CMK (cell line): ENCODE measurements at regions not wholly inside any gene's neighbourhood (a gene's known extent, or its start where the extent isn't known, plus 50 kb on each side); places are given as distances from the start of the nearest gene placed in this dataset.

Experiments used
- DNase-seq: peaks from one replicate; pipeline ENCODE4 v3.0.0-alpha.2; 2010; ENCODE audit warnings: low read depth

- DNase-seq: no peak
Measured at GRCh38 chr6:169963581-169964297, 212.3 kb downstream of the ERMARD start.

- DNase-seq: no peak
Measured at GRCh38 chr6:169962604-169963469, 211.4 kb downstream of the ERMARD start.

- no peak for DNase-seq
Measured at GRCh38 chr6:169961772-169962561, 210.5 kb downstream of the ERMARD start.

DNA sequence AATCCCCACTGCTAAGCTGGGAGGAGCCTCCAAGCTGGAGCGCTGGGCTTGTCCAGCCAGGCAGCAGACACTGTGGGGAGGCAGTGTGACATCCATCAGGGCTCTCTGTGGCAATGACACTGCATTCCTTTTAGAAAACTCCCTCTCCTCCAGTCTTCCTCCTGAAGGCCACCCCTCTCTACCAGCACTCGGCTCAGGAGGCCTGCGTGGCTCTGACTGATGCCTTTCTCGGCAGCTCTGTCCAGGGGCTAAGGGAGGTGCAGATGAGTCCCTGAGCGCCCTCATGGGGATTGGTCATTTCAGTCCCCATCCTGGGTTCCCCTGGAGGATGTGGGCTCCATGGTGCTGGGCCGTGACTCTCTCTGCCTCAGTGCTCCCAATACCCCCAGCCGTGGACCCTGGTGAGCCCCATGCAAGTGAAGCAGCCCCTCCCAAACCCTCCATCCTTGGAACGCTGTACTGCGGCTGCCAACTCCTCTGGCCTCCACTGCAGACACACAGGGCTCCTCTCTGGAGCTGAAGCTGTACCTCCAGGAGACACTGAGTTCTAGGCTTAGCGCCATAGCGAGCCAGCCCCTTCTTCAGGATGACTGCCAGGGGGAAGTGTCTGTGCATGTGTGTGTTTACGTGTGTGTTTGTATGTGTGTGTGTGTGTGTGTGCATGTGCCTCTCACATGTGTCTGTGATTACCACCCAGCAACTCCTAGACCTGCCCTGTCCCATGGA lies 209.6 kb downstream of the ERMARD start:
- DNase-seq: no peak

GRCh38 chr6:169960521-169960885 lies 209.1 kb downstream of the ERMARD start:
- DNase-seq: no peak

GRCh38 chr6:169960003-169960344 lies 208.6 kb downstream of the ERMARD start:
- DNase-seq: no peak

- no peak for DNase-seq
Measured at GRCh38 chr6:169959136-169960002, 207.9 kb downstream of the ERMARD start.

- no peak for DNase-seq
Measured at GRCh38 chr6:169958510-169958909, 207.1 kb downstream of the ERMARD start.

- no peak for DNase-seq
Measured at GRCh38 chr6:169957351-169957963, 206.0 kb downstream of the ERMARD start.

DNA sequence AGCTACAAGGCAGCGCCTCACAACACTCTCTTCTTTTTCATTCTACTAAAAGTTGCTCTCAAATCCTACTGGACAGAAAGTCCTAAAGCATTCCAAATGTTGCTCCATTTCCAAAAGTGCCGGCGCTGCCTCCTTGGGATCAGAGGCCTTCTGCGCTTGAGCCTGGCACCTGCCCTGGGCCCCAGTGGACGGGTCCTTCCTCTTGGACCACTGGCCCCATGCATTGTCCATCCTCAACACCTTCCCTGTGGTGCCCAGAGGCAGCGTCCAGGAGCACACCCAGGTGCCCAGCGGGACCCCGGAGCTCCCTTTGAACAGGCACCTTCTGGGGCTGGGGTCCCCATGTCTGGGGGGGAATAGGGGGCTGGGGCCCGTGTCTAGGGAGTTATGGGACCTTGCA lies 205.2 kb downstream of the ERMARD start:
- no peak for DNase-seq

DNA sequence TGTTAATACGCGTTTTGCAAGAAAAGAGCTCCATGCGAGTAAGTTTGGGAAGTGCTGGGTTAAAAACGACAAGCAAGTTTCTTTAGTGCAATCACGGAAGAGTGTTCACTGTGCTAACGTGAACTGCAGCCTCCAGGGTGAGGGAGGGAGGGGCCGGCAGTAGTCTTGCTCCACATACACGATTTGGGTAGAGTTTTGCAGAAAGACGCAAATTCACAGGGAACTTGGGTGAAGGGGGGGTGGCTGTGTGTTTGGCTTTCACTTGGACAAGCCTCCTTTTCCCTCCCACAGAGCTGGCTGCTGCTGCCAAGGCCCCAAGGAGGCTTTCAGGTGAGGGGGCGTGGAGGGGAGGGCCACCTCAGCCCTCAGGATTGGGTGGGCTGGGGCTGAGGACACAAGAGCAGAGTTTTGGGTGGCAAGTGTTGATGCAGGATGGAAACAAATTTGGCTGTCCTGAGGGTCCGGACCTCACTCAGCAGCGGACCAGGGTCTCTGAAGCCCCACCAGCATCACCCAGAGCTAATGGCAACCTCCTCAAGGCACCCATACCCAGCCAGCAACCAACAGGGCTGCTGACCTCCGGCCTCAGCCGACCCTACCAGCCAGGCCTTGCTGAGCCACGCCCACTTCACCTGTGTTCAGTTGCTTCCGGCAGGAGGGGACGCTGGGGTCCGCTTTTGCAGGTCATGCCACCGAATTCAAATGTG lies 204.5 kb downstream of the ERMARD start:
- no peak for DNase-seq

- no peak for DNase-seq
Measured at GRCh38 chr6:169954977-169955376, 203.6 kb downstream of the ERMARD start.

GRCh38 chr6:169953686-169954085 lies 202.3 kb downstream of the ERMARD start:
- DNase-seq: no peak

DNA sequence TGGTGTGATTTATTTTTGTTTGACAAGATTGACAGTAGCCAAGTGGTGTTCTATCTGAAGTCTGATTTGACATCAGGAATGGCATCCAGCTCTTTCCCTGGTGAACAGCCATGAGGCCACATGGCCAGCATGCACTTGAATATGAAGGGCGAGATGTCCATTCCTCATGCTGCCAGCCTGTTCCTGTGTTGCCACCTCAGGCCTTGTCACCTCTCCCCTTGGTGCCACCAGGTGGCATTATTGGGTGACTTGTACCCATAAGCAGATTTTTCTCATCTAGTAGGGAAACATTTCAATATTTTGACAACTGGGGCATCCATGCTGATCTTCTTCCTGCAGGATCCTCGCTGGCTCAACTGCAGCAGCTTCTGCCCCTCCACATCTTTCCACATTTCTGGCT lies 199.1 kb downstream of the ERMARD start:
- no peak for DNase-seq

DNA sequence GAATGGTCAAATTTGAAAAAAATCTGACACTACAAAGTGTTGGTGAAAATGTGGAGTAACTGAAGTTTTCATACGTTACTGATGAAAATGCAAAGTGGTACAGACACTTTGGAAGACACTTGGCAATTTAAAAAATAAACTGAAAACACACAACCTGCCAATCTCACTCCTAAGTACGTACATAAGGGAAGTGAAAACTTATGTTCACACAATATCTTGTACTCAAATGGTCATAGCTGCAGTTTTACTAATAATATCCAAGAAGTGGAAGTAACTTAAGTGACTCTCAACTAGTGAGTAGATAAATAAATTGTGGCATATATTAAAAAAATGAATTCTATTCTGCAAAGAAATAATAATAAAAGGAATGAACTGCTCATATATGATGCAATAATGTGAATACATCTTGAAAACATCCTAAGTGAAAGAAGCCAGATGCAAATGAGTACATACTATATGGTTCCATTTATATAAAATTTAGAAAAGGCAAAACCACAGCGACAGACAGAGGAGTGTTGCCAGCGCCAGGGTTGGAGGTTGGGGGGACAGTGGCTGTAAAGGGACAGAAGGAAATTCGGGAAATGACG lies 198.2 kb downstream of the ERMARD start:
- no peak for DNase-seq

DNA sequence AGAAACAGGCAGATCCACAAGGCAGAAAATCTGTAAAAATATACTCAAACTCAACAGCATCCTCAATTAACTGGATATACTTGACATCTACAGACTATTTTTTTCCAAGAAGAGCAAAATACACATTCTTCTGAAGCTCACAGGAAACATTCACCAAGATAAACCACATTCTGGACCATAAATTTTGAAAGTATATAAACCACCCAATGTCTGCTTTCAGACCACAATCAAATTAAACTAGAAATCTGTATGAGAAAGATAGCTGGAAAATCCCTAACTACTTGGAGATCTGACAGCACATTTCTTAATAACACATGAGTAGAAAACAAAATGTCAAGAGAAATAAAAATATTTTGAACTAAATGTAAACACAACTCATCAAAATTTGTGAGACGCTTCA lies 195.5 kb downstream of the ERMARD start:
- DNase-seq: no peak

DNA sequence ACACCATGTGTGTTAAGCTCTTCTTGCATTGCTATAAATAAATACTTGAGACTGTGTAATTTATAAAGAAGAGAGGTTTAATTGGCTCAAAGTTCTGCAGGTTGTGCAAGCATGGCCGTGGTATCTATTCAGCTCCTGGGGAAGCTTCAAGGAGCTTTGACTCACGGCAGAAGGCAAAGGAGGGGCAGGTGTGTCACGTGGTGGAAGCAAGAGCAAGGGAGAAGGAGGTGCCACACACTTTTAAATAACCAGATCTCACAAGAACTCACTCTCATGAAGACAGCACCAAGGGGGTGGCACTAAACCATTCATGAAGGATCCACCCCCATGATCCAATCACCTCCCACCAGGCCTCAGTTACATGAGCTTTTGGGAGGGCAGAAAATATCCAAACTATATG lies 193.7 kb downstream of the ERMARD start:
- DNase-seq: no peak

GRCh38 chr6:169944415-169944814 lies 193.0 kb downstream of the ERMARD start:
- DNase-seq: no peak

DNA sequence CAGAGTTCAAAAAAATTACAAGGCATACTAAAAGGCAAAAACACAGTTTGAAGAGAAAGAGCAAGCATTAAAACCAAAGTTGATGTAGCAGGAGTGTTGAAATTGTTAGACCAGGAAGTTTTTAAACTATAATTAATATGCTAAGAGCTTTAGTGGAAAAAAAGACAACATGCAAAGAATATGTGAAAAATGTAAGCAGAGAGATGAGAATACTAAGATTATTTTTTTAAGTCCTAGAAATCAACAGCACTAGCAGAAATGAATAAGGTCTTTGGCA lies 192.6 kb downstream of the ERMARD start:
- DNase-seq: no peak
